ENCODE measurements at regions not wholly inside any gene's neighbourhood (a gene's known extent, or its start where the extent isn't known, plus 50 kb on each side); places are given as distances from the start of the nearest gene placed in this dataset.
A peak's percentile ranks its signal among the peaks of the same experiment; 100 is the strongest.

DNA sequence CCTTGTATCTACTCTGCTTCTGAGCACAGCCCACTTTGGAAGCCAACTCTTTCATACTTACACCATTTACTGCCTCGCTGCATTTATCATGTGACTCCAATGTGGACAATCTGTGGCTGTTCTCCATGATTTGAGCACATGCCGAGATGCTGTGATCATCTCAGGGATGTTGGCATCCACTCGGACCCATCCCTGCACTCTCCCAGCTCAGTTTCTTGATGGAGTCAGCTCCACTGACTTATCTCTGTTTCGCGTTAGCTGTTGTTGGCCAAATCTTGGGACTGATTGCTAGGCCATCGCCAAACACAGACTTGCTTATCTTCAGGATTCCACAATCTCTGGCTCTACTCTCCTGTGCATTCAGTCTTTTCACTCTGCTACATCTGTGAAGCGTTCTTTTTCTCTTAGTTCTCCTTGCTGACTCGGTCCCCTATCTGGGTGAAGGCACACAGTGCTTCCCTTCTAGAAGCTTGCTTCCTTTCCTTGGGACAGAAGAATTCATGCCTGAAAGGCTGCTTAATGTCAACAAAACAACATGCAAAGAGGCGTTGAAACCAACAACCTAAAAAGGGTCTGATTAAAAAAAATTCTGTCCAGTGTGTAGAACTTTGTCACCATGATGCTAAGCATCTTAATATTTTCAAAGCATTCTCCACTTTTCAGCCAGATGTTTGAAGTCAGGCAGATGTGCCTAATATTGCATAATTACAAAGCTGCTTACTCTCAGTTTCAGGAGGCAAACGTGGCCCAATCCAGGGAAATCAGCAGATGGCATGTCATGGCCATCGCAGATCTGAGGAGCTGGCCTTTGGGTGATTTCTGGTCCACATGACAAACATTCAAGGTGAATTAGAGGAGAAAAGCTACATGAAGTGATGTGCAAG lies 120.7 kb downstream of the NGF start:
- Histone ChIP-seq H4K8ac (ENCODE audit: low read depth, low read length) (no peak overlapping the region), H3K4me1 (ENCODE audit: control insufficient read depth in 2 of 2, insufficient read depth in 1 of 2, low read depth in 1 of 2, low read length in 2 of 2) (peaks cover 0 to 8% of the 10 kb centered on the region in 2 donors), H3K36me3 (replicated peaks in 1 of 2; ENCODE audit: control insufficient read depth in 2 of 2, insufficient read depth in 2 of 2, low read length in 2 of 2) (no peaks in the 10 kb centered on the region), H2AK5ac (ENCODE audit: low read depth, low read length) (no peak overlapping the region), H2BK12ac (ENCODE audit: low read length) (no peak overlapping the region), H2BK5ac (ENCODE audit: low read length) (no peak overlapping the region), H3K27me3 (ENCODE audit: control insufficient read depth in 3 of 3, insufficient read depth in 3 of 3, low read depth in 1 of 3, low read length in 3 of 3) (no peaks in the 10 kb centered on the region), H3K4me2 (ENCODE audit: insufficient read depth, low read length, poor library complexity, severe bottlenecking) (no peak overlapping the region), H3K4ac (ENCODE audit: low read length) (no peak overlapping the region), H3K23ac (ENCODE audit: low read depth, low read length, poor library complexity) (no peak overlapping the region), H3K9me3 (replicated peaks in 1 of 2; ENCODE audit: control insufficient read depth in 2 of 2, insufficient read depth in 1 of 2, low read depth in 1 of 2, low read length in 2 of 2) (no peaks in the 10 kb centered on the region), H3K4me3 (ENCODE audit: low read length in 2 of 2) (no peak overlapping the region), H2AFZ (ENCODE audit: low read length) (no peak overlapping the region), H3K79me1 (ENCODE audit: low read depth, low read length) (no peaks in the 10 kb centered on the region), H3K18ac (ENCODE audit: low read length) (no peak overlapping the region), H3K27ac (replicated peaks; ENCODE audit: low read length) (no peak overlapping the region), H2BK120ac (ENCODE audit: low read depth, low read length) (no peak overlapping the region), H3K9ac (ENCODE audit: low read depth, low read length, poor library complexity) (no peak overlapping the region), H4K91ac (ENCODE audit: low read depth, low read length, poor library complexity) (no peak overlapping the region), H2BK15ac (ENCODE audit: low read length) (no peak overlapping the region), H3K14ac (ENCODE audit: low read length) (no peak overlapping the region)
- no peak for DNase-seq (ENCODE audit: low spot score)
- no CpG with 5 or more reads among the region's 11 CpGs for WGBS, 2 donors (ENCODE audit: extremely low coverage in 2 of 2, insufficient read length in 2 of 2, insufficient replicate concordance in 1 of 2)

DNA sequence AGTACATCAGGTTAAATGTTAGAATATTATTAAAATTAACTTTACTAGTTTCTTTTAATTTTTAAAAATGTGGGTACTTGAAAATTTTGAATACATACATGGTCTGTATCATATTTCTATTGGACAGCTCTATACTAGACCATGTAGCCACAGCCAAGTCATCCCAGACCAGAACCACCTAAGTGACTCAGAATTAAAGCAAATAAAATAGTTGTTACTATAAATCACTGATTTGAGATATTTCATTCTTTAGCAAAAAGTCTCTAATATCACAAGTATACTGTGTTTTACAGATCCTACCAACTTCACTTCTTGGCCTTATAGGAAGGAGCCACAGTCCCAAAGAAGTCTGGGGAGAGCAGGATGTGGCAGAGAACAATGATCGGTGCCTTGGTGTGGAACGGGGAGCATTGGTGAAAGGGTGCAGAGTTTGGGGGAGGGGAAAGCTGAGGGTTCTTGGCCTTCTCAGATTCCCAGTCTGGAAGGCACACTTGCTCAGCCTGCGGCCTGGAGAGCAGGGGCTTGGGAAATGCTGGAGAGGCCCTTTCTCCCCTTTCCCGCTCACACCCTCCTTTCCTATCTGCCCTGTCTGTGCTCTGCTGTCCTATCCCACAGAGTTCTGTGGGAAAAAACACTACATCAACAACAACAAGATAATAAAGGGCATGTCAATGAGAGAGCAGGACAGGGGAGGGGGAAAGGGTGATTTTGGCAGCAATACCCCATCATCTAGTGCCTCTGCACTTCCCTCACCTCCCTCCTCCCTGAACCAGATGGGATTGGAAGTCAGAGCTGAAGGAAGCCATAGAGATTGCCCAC lies 122.1 kb downstream of the NGF start:
- H2AK5ac ChIP-seq (ENCODE audit: low read depth, low read length), result no peak overlapping the region
- peak overlapping the region; percentile 15 for H3K18ac ChIP-seq (ENCODE audit: low read length)
- H2BK15ac ChIP-seq (ENCODE audit: low read length), result no peak overlapping the region
- no CpG with 5 or more reads among the region's 4 CpGs for WGBS, 2 donors (ENCODE audit: extremely low coverage in 2 of 2, insufficient read length in 2 of 2, insufficient replicate concordance in 1 of 2)
- H2BK12ac ChIP-seq (ENCODE audit: low read length), result no peak overlapping the region
- no peak for DNase-seq (ENCODE audit: low spot score)
- no peaks in the 10 kb centered on the region for H3K27me3 ChIP-seq (ENCODE audit: control insufficient read depth in 3 of 3, insufficient read depth in 3 of 3, low read depth in 1 of 3, low read length in 3 of 3)
- H2BK120ac ChIP-seq (ENCODE audit: low read depth, low read length), result no peak overlapping the region
- H2AFZ ChIP-seq (ENCODE audit: low read length), result no peak overlapping the region
- no peak overlapping the region for H2BK5ac ChIP-seq (ENCODE audit: low read length)
- H3K14ac ChIP-seq (ENCODE audit: low read length), result no peak overlapping the region
- no peaks in the 10 kb centered on the region for H3K9me3 ChIP-seq (replicated peaks in 1 of 2; ENCODE audit: control insufficient read depth in 2 of 2, insufficient read depth in 1 of 2, low read depth in 1 of 2, low read length in 2 of 2)
- H4K8ac ChIP-seq (ENCODE audit: low read depth, low read length), result no peak overlapping the region
- H3K36me3 ChIP-seq (replicated peaks in 1 of 2; ENCODE audit: control insufficient read depth in 2 of 2, insufficient read depth in 2 of 2, low read length in 2 of 2), result no peaks in the 10 kb centered on the region
- H3K79me1 ChIP-seq (ENCODE audit: low read depth, low read length), result no peaks in the 10 kb centered on the region
- no peak overlapping the region for H3K4me3 ChIP-seq (ENCODE audit: low read length in 2 of 2)
- no peak overlapping the region for H4K91ac ChIP-seq (ENCODE audit: low read depth, low read length, poor library complexity)
- H3K4ac ChIP-seq (ENCODE audit: low read length), result no peak overlapping the region
- no peak overlapping the region for H3K4me2 ChIP-seq (ENCODE audit: insufficient read depth, low read length, poor library complexity, severe bottlenecking)
- H3K23ac ChIP-seq (ENCODE audit: low read depth, low read length, poor library complexity), result no peak overlapping the region
- H3K4me1 ChIP-seq (ENCODE audit: control insufficient read depth in 2 of 2, insufficient read depth in 1 of 2, low read depth in 1 of 2, low read length in 2 of 2), result peaks cover 0 to 8% of the 10 kb centered on the region in 2 donors
- no peak overlapping the region for H3K9ac ChIP-seq (ENCODE audit: low read depth, low read length, poor library complexity)
- H3K27ac ChIP-seq (replicated peaks; ENCODE audit: low read length), result no peak overlapping the region

DNA sequence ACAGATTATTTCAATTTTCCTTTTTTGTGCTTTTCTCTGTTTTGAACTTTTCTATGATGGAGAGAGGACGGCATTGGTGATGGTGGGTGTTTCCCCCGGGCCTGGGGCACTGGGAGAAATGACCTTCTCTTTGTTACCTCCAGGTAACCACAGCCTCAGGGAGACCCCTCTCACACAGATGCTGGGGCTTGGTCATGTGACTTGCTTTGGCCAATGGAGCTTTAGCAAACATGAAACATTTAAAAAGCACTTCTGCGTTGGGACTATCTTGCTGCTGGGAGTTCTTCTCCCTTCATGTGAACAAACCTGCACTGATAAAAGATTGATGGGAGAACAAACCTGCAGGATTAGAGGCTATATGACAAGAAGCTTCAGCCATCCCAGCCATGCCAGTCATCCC lies 122.9 kb downstream of the NGF start:
- no peak overlapping the region for H3K18ac ChIP-seq (ENCODE audit: low read length)
- no peak overlapping the region for H2BK5ac ChIP-seq (ENCODE audit: low read length)
- H2AFZ ChIP-seq (ENCODE audit: low read length), result no peak overlapping the region
- H3K27ac ChIP-seq (replicated peaks; ENCODE audit: low read length), result no peak overlapping the region
- H3K4me2 ChIP-seq (ENCODE audit: insufficient read depth, low read length, poor library complexity, severe bottlenecking), result no peak overlapping the region
- H3K23ac ChIP-seq (ENCODE audit: low read depth, low read length, poor library complexity), result no peak overlapping the region
- WGBS, 2 donors (ENCODE audit: extremely low coverage in 2 of 2, insufficient read length in 2 of 2, insufficient replicate concordance in 1 of 2), result no CpG with 5 or more reads among the region's 3 CpGs
- no peak overlapping the region for H3K4ac ChIP-seq (ENCODE audit: low read length)
- no peak overlapping the region for H2BK12ac ChIP-seq (ENCODE audit: low read length)
- H3K27me3 ChIP-seq (ENCODE audit: control insufficient read depth in 3 of 3, insufficient read depth in 3 of 3, low read depth in 1 of 3, low read length in 3 of 3), result no peaks in the 10 kb centered on the region
- no peak overlapping the region for H2BK120ac ChIP-seq (ENCODE audit: low read depth, low read length)
- no peaks in the 10 kb centered on the region for H3K9me3 ChIP-seq (replicated peaks in 1 of 2; ENCODE audit: control insufficient read depth in 2 of 2, insufficient read depth in 1 of 2, low read depth in 1 of 2, low read length in 2 of 2)
- no peak overlapping the region for H3K14ac ChIP-seq (ENCODE audit: low read length)
- no peak for DNase-seq (ENCODE audit: low spot score)
- H3K4me3 ChIP-seq (ENCODE audit: low read length in 2 of 2), result no peak overlapping the region
- no peak overlapping the region for H4K91ac ChIP-seq (ENCODE audit: low read depth, low read length, poor library complexity)
- H2BK15ac ChIP-seq (ENCODE audit: low read length), result no peak overlapping the region
- H3K4me1 ChIP-seq (ENCODE audit: control insufficient read depth in 2 of 2, insufficient read depth in 1 of 2, low read depth in 1 of 2, low read length in 2 of 2), result peaks cover 0 to 5% of the 10 kb centered on the region in 2 donors
- H3K9ac ChIP-seq (ENCODE audit: low read depth, low read length, poor library complexity), result no peak overlapping the region
- no peaks in the 10 kb centered on the region for H3K79me1 ChIP-seq (ENCODE audit: low read depth, low read length)
- H3K36me3 ChIP-seq (replicated peaks in 1 of 2; ENCODE audit: control insufficient read depth in 2 of 2, insufficient read depth in 2 of 2, low read length in 2 of 2), result no peaks in the 10 kb centered on the region
- H4K8ac ChIP-seq (ENCODE audit: low read depth, low read length), result no peak overlapping the region
- H2AK5ac ChIP-seq (ENCODE audit: low read depth, low read length), result no peak overlapping the region

DNA sequence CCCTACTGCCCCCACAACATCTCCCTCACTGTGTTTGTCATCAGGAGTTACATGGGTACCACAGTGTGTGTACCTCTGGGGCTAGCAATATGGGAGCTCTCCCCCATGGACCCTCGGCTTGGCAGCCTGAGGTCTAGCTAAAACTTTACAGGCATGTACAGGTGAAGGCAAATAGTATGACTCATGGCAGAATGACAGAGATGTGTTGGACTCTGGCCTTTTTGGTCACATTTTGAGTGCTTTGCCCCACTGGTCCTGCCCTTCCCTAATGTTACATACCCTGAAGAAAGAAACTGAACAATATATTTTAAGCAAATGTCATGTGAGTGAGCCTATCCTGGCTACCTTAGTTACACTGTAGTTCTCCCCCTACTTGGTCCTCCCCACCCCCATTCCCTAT lies 124.0 kb downstream of the NGF start:
- no peak overlapping the region for H3K9ac ChIP-seq (ENCODE audit: low read depth, low read length, poor library complexity)
- no peak overlapping the region for H3K18ac ChIP-seq (ENCODE audit: low read length)
- no peak overlapping the region for H3K4me2 ChIP-seq (ENCODE audit: insufficient read depth, low read length, poor library complexity, severe bottlenecking)
- no peak overlapping the region for H2BK15ac ChIP-seq (ENCODE audit: low read length)
- H2BK12ac ChIP-seq (ENCODE audit: low read length), result no peak overlapping the region
- no peak overlapping the region for H3K14ac ChIP-seq (ENCODE audit: low read length)
- no CpG with 5 or more reads among the region's 1 CpG for WGBS, 2 donors (ENCODE audit: extremely low coverage in 2 of 2, insufficient read length in 2 of 2, insufficient replicate concordance in 1 of 2)
- no peak overlapping the region for H2BK5ac ChIP-seq (ENCODE audit: low read length)
- no peaks in the 10 kb centered on the region for H3K36me3 ChIP-seq (replicated peaks in 1 of 2; ENCODE audit: control insufficient read depth in 2 of 2, insufficient read depth in 2 of 2, low read length in 2 of 2)
- no peak overlapping the region for H3K4ac ChIP-seq (ENCODE audit: low read length)
- H3K9me3 ChIP-seq (replicated peaks in 1 of 2; ENCODE audit: control insufficient read depth in 2 of 2, insufficient read depth in 1 of 2, low read depth in 1 of 2, low read length in 2 of 2), result no peaks in the 10 kb centered on the region
- no peaks in the 10 kb centered on the region for H3K27me3 ChIP-seq (ENCODE audit: control insufficient read depth in 3 of 3, insufficient read depth in 3 of 3, low read depth in 1 of 3, low read length in 3 of 3)
- H3K23ac ChIP-seq (ENCODE audit: low read depth, low read length, poor library complexity), result no peak overlapping the region
- no peak overlapping the region for H4K8ac ChIP-seq (ENCODE audit: low read depth, low read length)
- H3K79me1 ChIP-seq (ENCODE audit: low read depth, low read length), result no peaks in the 10 kb centered on the region
- H3K4me1 ChIP-seq (ENCODE audit: control insufficient read depth in 2 of 2, insufficient read depth in 1 of 2, low read depth in 1 of 2, low read length in 2 of 2), result peaks cover 0 to 1% of the 10 kb centered on the region in 2 donors
- H3K27ac ChIP-seq (replicated peaks; ENCODE audit: low read length), result no peak overlapping the region
- no peak overlapping the region for H2AFZ ChIP-seq (ENCODE audit: low read length)
- DNase-seq (ENCODE audit: low spot score), result no peak
- no peak overlapping the region for H2AK5ac ChIP-seq (ENCODE audit: low read depth, low read length)
- H4K91ac ChIP-seq (ENCODE audit: low read depth, low read length, poor library complexity), result no peak overlapping the region
- no peak overlapping the region for H2BK120ac ChIP-seq (ENCODE audit: low read depth, low read length)
- no peak overlapping the region for H3K4me3 ChIP-seq (ENCODE audit: low read length in 2 of 2)

Data from neuronal stem cell (in vitro differentiated cells).